ENCODE measurements at regions not wholly inside any gene's neighbourhood (a gene's known extent, or its start where the extent isn't known, plus 50 kb on each side); places are given as distances from the start of the nearest gene placed in this dataset.

- no peak for TF ChIP-seq POLR2A (IDR thresholded peaks at IDR 0.05; ENCODE audit: low read length)
- no peak for TF ChIP-seq GATA1 (IDR thresholded peaks at IDR 0.05; ENCODE audit: low read depth, low read length)
These were observed 59.3 kb upstream of the ABCD3 start for GRCh38 chr1:94358630-94359599.

All from erythroblast (primary cell).